ENCODE measurements at regions not wholly inside any gene's neighbourhood (a gene's known extent, or its start where the extent isn't known, plus 50 kb on each side); places are given as distances from the start of the nearest gene placed in this dataset.

DNA sequence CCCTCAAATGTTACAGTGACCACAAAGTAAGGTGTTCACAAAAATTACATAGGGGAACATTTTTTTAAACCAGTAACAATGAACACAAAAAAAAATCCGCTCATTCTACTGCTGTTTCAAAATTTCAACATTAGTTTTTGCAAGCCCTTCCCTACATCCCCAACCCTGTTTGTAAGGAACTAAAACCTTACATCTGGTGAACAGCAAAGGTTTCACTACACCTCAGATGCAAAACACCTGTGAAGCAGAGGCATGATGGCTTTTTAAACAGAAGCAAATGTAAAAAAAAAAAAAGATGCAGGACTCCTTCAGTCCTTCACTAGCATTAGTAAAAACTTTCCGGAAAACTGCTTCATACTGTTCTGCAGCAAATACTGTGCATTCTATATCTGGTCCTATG, 50.0 kb upstream of the API5 start:
- Mint-ChIP-seq H3K4me3 (no peak overlapping the region), H3K36me3 (ENCODE audit: low read depth) (peaks cover 5% of the 10 kb centered on the region), H3K27me3 (ENCODE audit: low read depth) (peaks cover 4% of the 10 kb centered on the region), H3K27ac (ENCODE audit: unreplicated experiment) (no peak overlapping the region), H3K9me3 (peaks cover 4% of the 10 kb centered on the region), H3K4me1 (no peaks in the 10 kb centered on the region)
- no peak for DNase-seq (ENCODE audit: low read depth, low spot score)
- TF ChIP-seq, protein P1, sequence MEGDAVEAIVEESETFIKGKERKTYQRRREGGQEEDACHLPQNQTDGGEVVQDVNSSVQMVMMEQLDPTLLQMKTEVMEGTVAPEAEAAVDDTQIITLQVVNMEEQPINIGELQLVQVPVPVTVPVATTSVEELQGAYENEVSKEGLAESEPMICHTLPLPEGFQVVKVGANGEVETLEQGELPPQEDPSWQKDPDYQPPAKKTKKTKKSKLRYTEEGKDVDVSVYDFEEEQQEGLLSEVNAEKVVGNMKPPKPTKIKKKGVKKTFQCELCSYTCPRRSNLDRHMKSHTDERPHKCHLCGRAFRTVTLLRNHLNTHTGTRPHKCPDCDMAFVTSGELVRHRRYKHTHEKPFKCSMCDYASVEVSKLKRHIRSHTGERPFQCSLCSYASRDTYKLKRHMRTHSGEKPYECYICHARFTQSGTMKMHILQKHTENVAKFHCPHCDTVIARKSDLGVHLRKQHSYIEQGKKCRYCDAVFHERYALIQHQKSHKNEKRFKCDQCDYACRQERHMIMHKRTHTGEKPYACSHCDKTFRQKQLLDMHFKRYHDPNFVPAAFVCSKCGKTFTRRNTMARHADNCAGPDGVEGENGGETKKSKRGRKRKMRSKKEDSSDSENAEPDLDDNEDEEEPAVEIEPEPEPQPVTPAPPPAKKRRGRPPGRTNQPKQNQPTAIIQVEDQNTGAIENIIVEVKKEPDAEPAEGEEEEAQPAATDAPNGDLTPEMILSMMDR (conservative IDR thresholded peaks at IDR 0.05) = no peak

All from neural crest cell (in vitro differentiated cells).